ENCODE measurements at regions not wholly inside any gene's neighbourhood (a gene's known extent, or its start where the extent isn't known, plus 50 kb on each side); places are given as distances from the start of the nearest gene placed in this dataset.

DNA sequence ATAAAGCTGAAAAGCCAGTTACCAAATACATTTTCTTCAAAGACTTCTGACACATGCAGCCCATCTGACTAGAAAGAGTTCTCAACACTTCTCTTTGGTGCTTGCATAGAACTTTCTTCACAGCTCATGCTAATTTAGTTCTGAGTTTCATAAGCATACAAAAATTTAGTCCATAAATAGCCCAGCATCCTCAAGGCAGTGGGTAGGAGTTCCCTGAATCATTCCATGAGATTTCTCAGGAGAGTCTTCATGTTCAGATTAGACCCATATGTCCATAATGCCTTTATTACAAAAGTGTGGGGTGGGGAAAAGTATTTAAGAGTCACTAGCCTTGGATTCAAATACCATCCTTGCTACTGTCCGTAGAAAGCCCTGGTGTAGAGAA is 290.2 kb upstream of the RGMB start:
- no peak overlapping the region for H3K4me3 Mint-ChIP-seq (ENCODE audit: unreplicated experiment)
- no peak overlapping the region for H3K27ac Mint-ChIP-seq (ENCODE audit: unreplicated experiment)
- H3K9me3 Mint-ChIP-seq (ENCODE audit: low read depth) = no peaks in the 10 kb centered on the region
- TF ChIP-seq, protein P1, sequence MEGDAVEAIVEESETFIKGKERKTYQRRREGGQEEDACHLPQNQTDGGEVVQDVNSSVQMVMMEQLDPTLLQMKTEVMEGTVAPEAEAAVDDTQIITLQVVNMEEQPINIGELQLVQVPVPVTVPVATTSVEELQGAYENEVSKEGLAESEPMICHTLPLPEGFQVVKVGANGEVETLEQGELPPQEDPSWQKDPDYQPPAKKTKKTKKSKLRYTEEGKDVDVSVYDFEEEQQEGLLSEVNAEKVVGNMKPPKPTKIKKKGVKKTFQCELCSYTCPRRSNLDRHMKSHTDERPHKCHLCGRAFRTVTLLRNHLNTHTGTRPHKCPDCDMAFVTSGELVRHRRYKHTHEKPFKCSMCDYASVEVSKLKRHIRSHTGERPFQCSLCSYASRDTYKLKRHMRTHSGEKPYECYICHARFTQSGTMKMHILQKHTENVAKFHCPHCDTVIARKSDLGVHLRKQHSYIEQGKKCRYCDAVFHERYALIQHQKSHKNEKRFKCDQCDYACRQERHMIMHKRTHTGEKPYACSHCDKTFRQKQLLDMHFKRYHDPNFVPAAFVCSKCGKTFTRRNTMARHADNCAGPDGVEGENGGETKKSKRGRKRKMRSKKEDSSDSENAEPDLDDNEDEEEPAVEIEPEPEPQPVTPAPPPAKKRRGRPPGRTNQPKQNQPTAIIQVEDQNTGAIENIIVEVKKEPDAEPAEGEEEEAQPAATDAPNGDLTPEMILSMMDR (IDR thresholded peaks at IDR 0.05) = no peak
- no peaks in the 10 kb centered on the region for H3K27me3 Mint-ChIP-seq (ENCODE audit: low read depth)
- H3K36me3 Mint-ChIP-seq (ENCODE audit: low read depth) = no peaks in the 10 kb centered on the region
- DNase-seq (ENCODE audit: low spot score) = no peak
- H3K4me1 Mint-ChIP-seq (ENCODE audit: low read depth) = peaks cover 29% of the 10 kb centered on the region

DNA sequence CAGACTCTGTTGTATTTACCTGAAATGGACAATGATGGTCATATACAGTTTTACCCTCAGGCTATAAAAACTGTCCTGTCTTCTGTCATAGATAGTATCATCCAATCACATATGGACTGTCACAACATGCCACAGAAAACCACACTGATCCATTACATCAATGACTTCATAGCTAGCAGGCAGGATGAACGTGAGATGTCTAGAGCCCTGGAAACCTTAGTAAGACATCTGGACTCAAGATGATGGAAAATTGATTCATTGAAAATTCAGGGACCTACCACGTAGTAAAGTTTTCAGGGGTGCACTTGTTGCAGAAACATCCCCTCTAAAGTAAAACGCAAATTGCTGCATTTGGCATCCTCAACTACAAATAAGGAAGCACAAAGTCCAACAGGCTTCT is 284.4 kb upstream of the RGMB start:
- no peaks in the 10 kb centered on the region for H3K27me3 Mint-ChIP-seq (ENCODE audit: low read depth)
- H3K4me3 Mint-ChIP-seq (ENCODE audit: unreplicated experiment) = no peak overlapping the region
- H3K27ac Mint-ChIP-seq (ENCODE audit: unreplicated experiment) = no peak overlapping the region
- H3K36me3 Mint-ChIP-seq (ENCODE audit: low read depth) = peaks cover 2% of the 10 kb centered on the region
- H3K4me1 Mint-ChIP-seq (ENCODE audit: low read depth) = no peaks in the 10 kb centered on the region
- H3K9me3 Mint-ChIP-seq (ENCODE audit: low read depth) = peaks cover 18% of the 10 kb centered on the region
- TF ChIP-seq, protein P1 (IDR thresholded peaks at IDR 0.05) = no peak
- DNase-seq (ENCODE audit: low spot score) = no peak

DNA sequence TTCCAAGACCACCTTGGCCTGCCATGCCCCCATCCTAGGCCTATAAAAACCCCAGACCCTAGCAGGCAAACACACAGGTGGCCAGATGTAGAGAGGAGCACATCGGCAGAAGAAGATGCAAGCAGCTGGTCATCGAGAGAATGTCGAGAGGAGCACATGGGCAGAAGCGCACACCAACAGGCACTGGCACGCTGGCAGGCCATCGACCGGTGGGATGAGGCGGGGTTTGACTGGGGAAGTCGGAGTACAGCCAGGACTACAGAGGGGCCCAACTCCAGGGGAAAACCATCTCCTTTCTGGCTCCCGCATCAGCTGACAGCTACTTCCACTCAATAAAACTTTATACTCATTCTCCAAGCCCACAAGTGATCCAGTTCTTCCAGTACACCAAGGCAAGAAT is 283.1 kb upstream of the RGMB start:
- TF ChIP-seq, protein P1 (IDR thresholded peaks at IDR 0.05) = no peak
- H3K27me3 Mint-ChIP-seq (ENCODE audit: low read depth) = no peaks in the 10 kb centered on the region
- H3K9me3 Mint-ChIP-seq (ENCODE audit: low read depth) = peaks cover 30% of the 10 kb centered on the region

DNA sequence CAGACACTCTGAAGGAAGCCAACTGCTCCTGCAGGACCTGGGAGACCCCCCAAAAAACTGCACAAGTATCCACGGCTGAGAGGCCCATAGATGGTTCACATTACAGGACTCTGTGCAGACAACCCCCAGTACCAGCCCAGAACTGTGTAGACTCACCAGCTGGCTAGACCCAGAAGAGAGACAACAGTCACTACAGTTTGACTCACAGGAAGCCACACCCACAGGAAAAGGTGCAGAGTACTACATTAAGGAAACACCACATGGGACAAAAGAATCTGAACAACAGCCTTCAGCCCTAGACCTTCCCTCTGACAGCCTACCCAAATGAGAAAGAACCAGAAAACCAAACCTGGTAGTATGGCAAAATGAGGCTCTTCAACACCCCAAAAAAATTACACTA is 281.2 kb upstream of the RGMB start:
- DNase-seq (ENCODE audit: low spot score) = no peak
- H3K4me1 Mint-ChIP-seq (ENCODE audit: low read depth) = no peaks in the 10 kb centered on the region
- H3K4me3 Mint-ChIP-seq (ENCODE audit: unreplicated experiment) = no peak overlapping the region
- TF ChIP-seq, protein P1 (IDR thresholded peaks at IDR 0.05) = no peak
- H3K27ac Mint-ChIP-seq (ENCODE audit: unreplicated experiment) = no peak overlapping the region
- peaks cover 30% of the 10 kb centered on the region for H3K9me3 Mint-ChIP-seq (ENCODE audit: low read depth)
- H3K36me3 Mint-ChIP-seq (ENCODE audit: low read depth) = peaks cover 2% of the 10 kb centered on the region
- H3K27me3 Mint-ChIP-seq (ENCODE audit: low read depth) = no peaks in the 10 kb centered on the region

More for the DNA sequence above, 283.1 kb upstream of the RGMB start:
- no peak for DNase-seq (ENCODE audit: low spot score)
- Mint-ChIP-seq H3K4me1 (ENCODE audit: low read depth) (no peaks in the 10 kb centered on the region), H3K36me3 (ENCODE audit: low read depth) (peaks cover 2% of the 10 kb centered on the region), H3K27ac (ENCODE audit: unreplicated experiment) (no peak overlapping the region), H3K4me3 (ENCODE audit: unreplicated experiment) (no peak overlapping the region)

DNA sequence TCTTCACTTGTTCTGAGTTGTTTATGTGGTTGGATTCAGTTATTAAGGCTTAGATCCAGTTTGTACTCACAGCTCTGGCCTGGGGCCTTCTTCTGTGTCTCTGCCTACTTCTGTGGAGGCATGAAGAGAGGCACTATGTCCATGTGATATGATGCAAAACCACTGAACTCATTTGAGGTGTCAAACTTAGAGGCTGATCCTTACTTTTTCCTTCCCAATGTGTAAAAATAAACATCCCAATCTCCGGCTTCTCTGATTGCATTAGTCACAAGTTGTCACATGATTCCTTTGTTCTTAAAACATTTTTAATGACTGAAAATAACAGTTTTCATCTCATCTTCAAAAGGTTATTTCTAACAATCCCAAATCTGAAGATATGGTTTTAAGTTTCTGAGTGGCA is 276.0 kb upstream of the RGMB start:
- H3K4me3 Mint-ChIP-seq (ENCODE audit: unreplicated experiment) = no peak overlapping the region
- no peaks in the 10 kb centered on the region for H3K27me3 Mint-ChIP-seq (ENCODE audit: low read depth)
- peaks cover 5% of the 10 kb centered on the region for H3K4me1 Mint-ChIP-seq (ENCODE audit: low read depth)
- peaks cover 2% of the 10 kb centered on the region for H3K36me3 Mint-ChIP-seq (ENCODE audit: low read depth)
- H3K9me3 Mint-ChIP-seq (ENCODE audit: low read depth) = peaks cover 25% of the 10 kb centered on the region
- TF ChIP-seq, protein P1 (IDR thresholded peaks at IDR 0.05) = no peak
- H3K27ac Mint-ChIP-seq (ENCODE audit: unreplicated experiment) = no peak overlapping the region
- DNase-seq (ENCODE audit: low spot score) = no peak

Measured in chondrocyte (in vitro differentiated cells).